GM12865 (cell line): ENCODE measurements at regions not wholly inside any gene's neighbourhood (a gene's known extent, or its start where the extent isn't known, plus 50 kb on each side); places are given as distances from the start of the nearest gene placed in this dataset.

Experiments
- DNase-seq: peaks from one replicate; pipeline ENCODE4 v3.0.0; 2010; ENCODE audit warnings: low read depth
- H3K4me3 ChIP-seq: 2 replicates; pipeline ENCODE4 v1.5.1; 2011; ENCODE audit warnings: mild to moderate bottlenecking, low read depth, low read length, control low read depth
- CTCF ChIP-seq: IDR thresholded peaks from 2 replicates; pipeline ENCODE4 v1.5.1; 2011; ENCODE audit warnings: low read length, control low read depth, low read depth, inconsistent platforms; ENCODE audit not compliant: insufficient read depth; ENCODE audit errors: missing control alignments

DNA sequence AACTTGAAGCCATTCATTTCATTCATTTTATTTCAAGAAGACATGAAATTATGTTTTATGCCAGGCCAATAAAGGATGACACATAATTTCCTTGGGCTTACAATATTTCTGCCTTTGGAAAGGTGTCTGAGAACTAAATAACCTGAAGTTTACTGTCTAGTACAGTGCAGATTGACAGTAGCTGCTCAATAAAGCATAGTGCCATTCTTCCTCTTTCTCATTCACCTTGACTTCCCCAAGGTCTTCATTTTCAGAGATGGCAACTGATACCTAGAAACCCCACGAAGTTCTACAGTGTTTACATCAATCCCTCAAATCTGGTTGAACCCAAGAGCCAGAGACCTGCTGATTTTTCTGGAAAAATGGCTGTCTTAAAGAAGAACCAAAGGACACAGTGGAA is 144.3 kb upstream of the SYN3 start:
- DNase-seq = no peak
- no peak for TF ChIP-seq CTCF
- no peak overlapping the region for H3K4me3 ChIP-seq

- no peak for DNase-seq
- no peak for TF ChIP-seq CTCF
- no peak overlapping the region for H3K4me3 ChIP-seq
Measured at GRCh38 chr22:33194529-33195077, 136.4 kb upstream of the SYN3 start.

DNA sequence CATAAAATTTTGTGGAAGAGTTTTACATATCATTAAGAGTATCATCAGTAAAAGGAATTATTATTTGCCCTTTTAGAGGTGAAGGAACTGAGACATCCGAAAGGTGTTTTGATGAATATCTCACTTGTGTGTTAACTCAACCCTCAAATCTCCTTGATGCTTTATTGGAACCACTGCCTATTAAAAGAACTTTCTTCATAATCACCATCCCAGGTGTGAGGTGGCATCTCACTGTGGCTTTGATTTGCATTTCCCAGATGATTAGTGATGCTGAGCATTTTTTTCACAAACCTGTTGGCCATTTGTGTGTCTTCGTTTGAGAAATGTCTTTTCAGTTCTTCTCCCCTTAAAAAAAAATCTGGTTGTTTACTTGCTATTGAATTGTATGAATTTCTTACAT is 134.0 kb upstream of the SYN3 start:
- H3K4me3 ChIP-seq = no peak overlapping the region
- no peak for TF ChIP-seq CTCF
- peak; percentile 40 for DNase-seq

DNA sequence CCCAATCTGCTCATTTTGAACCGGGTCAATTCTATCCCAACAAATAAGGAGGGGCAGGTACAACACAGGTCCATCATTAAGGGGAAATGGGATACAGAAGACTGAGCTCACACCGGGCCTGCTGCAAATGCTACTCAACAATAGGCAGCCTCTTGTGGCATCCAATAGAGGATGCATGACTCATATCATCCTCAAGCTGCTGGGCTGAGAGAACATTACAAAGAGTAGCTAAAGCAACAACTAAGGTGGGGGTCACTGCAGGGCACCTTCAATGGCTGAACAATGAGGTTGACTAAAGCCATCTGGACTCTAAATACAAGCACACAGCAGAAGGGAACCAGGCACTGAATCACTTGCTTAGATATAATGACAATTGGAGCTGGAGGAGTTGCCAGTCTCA is 130.1 kb upstream of the SYN3 start:
- no peak for TF ChIP-seq CTCF
- no peak overlapping the region for H3K4me3 ChIP-seq
- DNase-seq = peak; percentile 35

DNA sequence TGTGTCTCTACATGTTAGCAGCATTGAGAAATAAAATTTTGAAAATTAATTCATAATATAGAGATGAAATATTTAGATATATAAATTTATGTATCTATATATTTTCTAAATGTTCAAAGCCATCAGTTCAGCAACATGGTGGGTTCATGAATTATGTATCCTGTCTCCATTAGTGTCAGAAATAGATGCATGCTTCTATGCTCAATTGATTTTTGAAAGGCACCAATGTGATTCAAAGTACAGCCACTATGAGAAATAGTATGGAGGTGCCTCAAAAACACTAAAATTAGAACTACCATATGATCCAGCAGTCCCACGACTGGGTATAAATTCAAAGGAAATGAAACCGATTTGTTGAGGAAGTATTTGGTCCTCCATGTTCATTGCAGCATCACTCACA is 128.6 kb upstream of the SYN3 start:
- no peak for TF ChIP-seq CTCF
- no peak overlapping the region for H3K4me3 ChIP-seq
- DNase-seq = no peak

DNA sequence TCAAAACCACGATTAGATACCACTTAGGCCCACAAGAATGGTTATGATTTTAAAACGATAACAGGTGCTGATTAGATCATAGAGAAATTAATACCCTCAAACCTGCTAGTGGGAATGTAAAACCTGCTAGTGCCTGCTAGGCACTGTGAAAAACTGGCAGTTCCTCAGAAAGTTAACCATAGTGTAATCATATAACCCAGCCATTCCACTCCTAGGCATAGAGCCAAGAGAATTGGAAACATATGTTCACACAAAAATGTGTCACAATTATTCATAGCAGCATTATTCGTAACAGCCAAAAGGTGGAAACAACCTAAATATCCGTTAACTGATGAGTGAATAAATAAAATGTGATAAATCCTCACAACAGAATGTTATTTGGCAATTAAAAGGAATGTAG is 122.2 kb upstream of the SYN3 start:
- H3K4me3 ChIP-seq = no peak overlapping the region
- no peak for DNase-seq
- no peak for TF ChIP-seq CTCF

DNA sequence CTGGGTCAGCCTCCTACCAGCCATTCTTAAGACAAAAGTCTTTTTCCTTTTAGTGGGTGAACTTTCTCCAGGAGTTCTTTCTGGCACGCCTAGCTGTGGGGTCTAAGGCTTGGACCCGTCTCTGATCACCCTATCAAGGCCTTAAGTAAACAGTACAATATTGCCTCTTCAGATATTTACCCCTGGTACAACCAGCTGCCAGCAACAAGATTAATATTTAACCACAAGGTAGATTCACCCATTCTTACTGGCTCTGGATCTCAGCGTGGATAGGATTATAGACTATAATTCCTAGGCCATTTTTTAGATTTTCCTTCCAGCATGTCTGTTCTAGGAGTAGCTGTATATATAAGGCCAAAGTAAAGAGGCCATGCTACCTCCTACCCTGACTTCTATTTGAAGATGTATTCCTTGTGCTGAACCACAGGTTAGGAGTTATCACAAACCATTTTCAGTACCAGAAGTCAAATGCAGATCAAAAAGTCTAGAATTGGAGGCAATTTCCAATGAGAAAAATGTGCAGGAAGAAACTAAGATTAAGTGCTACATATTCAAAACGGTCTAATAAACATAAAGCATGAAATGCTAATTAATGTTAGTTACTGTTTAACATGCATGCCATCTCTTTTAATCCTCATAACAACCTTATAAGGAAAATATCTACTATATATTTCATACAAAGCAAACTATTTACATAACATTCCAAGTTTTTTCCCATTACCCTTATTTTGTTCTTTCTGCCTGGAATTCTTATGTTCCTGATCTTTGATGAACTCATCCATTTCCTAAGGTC is 110.0 kb upstream of the SYN3 start:
- no peak for TF ChIP-seq CTCF
- H3K4me3 ChIP-seq = no peak overlapping the region
- no peak for DNase-seq
